ENCODE measurements at regions not wholly inside any gene's neighbourhood (a gene's known extent, or its start where the extent isn't known, plus 50 kb on each side); places are given as distances from the start of the nearest gene placed in this dataset.

DNA sequence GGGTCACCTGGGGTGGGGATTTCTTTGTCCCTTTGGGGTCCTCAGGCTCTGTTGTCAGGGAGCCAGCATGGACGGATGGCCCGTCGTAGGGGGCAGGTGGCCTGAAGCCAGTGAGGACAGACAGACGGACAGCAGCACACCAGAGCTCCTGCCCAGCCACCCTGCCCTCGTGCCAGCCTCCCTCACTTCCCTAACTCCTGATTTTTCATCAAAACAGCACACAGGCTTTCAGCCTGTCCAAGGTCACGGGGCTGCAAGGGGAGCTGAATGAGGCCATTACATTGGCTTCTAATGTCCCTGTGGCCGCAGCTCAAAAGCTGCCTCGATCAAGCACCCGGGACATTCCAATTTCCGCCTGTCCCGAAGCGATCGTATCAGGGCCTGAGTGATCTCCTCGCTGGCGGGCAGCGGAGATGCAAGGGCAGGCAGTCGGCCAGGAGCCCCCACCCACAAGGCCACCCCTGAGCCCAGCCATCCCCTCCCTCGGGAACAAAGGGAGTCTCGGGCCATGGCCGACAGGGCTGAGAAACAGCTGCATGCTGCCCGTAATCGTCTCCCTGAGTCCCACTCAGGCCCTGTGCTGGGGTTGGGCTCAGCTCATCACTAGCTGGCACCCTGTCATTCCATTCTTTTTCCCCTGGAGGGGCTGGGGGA is 50.5 kb upstream of the RNU6ATAC start:
- Histone ChIP-seq H2BK20ac (ENCODE audit: low read length) (no peak overlapping the region), H2AFZ (ENCODE audit: low read length) (no peak overlapping the region), H3K79me1 (ENCODE audit: low read depth, low read length) (no peaks in the 10 kb centered on the region), H4K20me1 (replicated peaks in 1 of 2; ENCODE audit: control insufficient read depth in 1 of 2, insufficient read depth in 2 of 2, low read length in 2 of 2) (no peaks in the 10 kb centered on the region), H3K9ac (replicated peaks in 1 of 4; ENCODE audit: extremely low read depth in 1 of 4, low read depth in 3 of 4, low read length in 3 of 4) (no peak overlapping the region), H4K91ac (replicated peaks; ENCODE audit: insufficient read length, low read length) (peak overlapping the region; percentile 74), H2AK5ac (ENCODE audit: low read depth, low read length) (no peak overlapping the region), H3K4me3 (ENCODE audit: extremely low read depth in 1 of 4, insufficient read depth in 2 of 4, low read depth in 3 of 4, low read length in 4 of 4) (no peak overlapping the region), H3K27ac (ENCODE audit: low read depth, low read length) (no peak overlapping the region), H3K56ac (replicated peaks; ENCODE audit: insufficient read length, low read depth, low read length) (no peak overlapping the region), H4K5ac (ENCODE audit: insufficient read length, low read depth, low read length) (no peak overlapping the region), H3K4me1 (replicated peaks in 1 of 4; ENCODE audit: control insufficient read depth in 3 of 4, insufficient read depth in 4 of 4, low read length in 3 of 4) (no peaks in the 10 kb centered on the region; a peak in 2 of 7 replicates), H2BK15ac (ENCODE audit: low read length) (no peak overlapping the region), H2BK120ac (replicated peaks; ENCODE audit: low read depth, low read length) (no peak overlapping the region), H4K8ac (ENCODE audit: extremely low read depth, insufficient read depth, low read length) (peak overlapping the region; percentile 20; the same call in 1 of the 2 replicates), H3K23me2 (ENCODE audit: low read depth, low read length) (0 out of 2 replicates have a peak, but pooled peaks cover 2% of the 10 kb centered on the region), H3K4me2 (ENCODE audit: insufficient read depth in 1 of 2, low read depth in 2 of 2, low read length in 2 of 2) (no peak overlapping the region), H3K36me3 (ENCODE audit: control insufficient read depth in 2 of 4, insufficient read depth in 4 of 4, low read length in 3 of 4) (no peaks in the 10 kb centered on the region), H3K18ac (ENCODE audit: extremely low read depth, low read length) (no peak overlapping the region), H3K27me3 (replicated peaks in 1 of 4; ENCODE audit: control insufficient read depth in 3 of 4, extremely low read depth in 1 of 4, insufficient read depth in 3 of 4, low read length in 3 of 4) (no peaks in the 10 kb centered on the region), H3K9me3 (ENCODE audit: insufficient read depth in 2 of 2, low read depth in 1 of 2, low read length in 1 of 2) (no peaks in the 10 kb centered on the region), H3K4ac (replicated peaks; ENCODE audit: insufficient read length, low read depth, low read length) (no peak overlapping the region), H3K14ac (ENCODE audit: insufficient read length) (no peak overlapping the region), H3K23ac (ENCODE audit: insufficient read length) (no peak overlapping the region), H3K79me2 (ENCODE audit: control insufficient read depth in 1 of 2, insufficient read depth in 2 of 2, low read length in 2 of 2) (no peaks in the 10 kb centered on the region), H2BK12ac (ENCODE audit: low read depth, low read length) (0 out of 2 replicates have a peak overlapping the region, but pooled peaks have one; percentile 27), H2BK5ac (ENCODE audit: low read depth, low read length) (no peak overlapping the region)
- ChIA-PET CTCF (ENCODE audit: partially characterized antibody) (interaction anchor here (0.7 to 3.3 kb wide), 8 partner anchors 9 to 223 kb away, joined by 3 to 13 read pairs (median 6); no protein-coding TSS in a partner anchor), POLR2A (ENCODE audit: partially characterized antibody) (interaction anchor here (0.6 kb wide), 1 partner anchor 24 kb away, joined by 3 read pairs; no protein-coding TSS in a partner anchor)
- FAIRE-seq (no peak), DNase-seq (ENCODE audit: low read depth in 1 of 2, low spot score in 2 of 2) (no peak)
- WGBS, 2 experiments (ENCODE audit: extremely low coverage in 1 of 2, insufficient coverage in 1 of 2, insufficient read length in 1 of 2, insufficient replicate concordance in 2 of 2, low coverage in 1 of 2, low lambda C conversion rate in 2 of 2, missing lambda C conversion rate in 1 of 2), result 83% methylated on average over 21 of the region's 22 CpGs; no CpG with 5 or more reads in 1 of the 2 experiments
- no peak for TF ChIP-seq SIX5 (IDR thresholded peaks at IDR 0.05; ENCODE audit: low read depth, low read length)
- TF ChIP-seq HDAC6 (IDR thresholded peaks at IDR 0.05; ENCODE audit: low read depth, low read length), result no peak
- no peak for TF ChIP-seq TEAD4 (IDR thresholded peaks at IDR 0.05; ENCODE audit: low read depth, low read length)
- no peak for TF ChIP-seq SRF (IDR thresholded peaks at IDR 0.05; ENCODE audit: low read depth, low read length)
- TF ChIP-seq CTBP2 (IDR thresholded peaks at IDR 0.05; ENCODE audit: borderline replicate concordance, insufficient read depth, insufficient read length, low read length), result no peak
- TF ChIP-seq CHD2 (IDR thresholded peaks at IDR 0.05; ENCODE audit: low read length), result no peak
- no peak for TF ChIP-seq SP2 (IDR thresholded peaks at IDR 0.05; ENCODE audit: low read length)
- TF ChIP-seq EZH2 (IDR thresholded peaks at IDR 0.05; ENCODE audit: low read depth, low read length, severe bottlenecking), result no peak
- TF ChIP-seq, protein P1, sequence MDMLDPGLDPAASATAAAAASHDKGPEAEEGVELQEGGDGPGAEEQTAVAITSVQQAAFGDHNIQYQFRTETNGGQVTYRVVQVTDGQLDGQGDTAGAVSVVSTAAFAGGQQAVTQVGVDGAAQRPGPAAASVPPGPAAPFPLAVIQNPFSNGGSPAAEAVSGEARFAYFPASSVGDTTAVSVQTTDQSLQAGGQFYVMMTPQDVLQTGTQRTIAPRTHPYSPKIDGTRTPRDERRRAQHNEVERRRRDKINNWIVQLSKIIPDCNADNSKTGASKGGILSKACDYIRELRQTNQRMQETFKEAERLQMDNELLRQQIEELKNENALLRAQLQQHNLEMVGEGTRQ (IDR thresholded peaks at IDR 0.05; ENCODE audit: low read length), result no peak
- TF ChIP-seq GABPA (IDR thresholded peaks at IDR 0.05; ENCODE audit: borderline replicate concordance, insufficient read depth, low read length), result no peak
- TF ChIP-seq, protein P2, sequence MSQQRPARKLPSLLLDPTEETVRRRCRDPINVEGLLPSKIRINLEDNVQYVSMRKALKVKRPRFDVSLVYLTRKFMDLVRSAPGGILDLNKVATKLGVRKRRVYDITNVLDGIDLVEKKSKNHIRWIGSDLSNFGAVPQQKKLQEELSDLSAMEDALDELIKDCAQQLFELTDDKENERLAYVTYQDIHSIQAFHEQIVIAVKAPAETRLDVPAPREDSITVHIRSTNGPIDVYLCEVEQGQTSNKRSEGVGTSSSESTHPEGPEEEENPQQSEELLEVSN (IDR thresholded peaks at IDR 0.05), result no peak
